Choroid plexus epithelial cell (primary cell): ENCODE measurements at regions not wholly inside any gene's neighbourhood (a gene's known extent, or its start where the extent isn't known, plus 50 kb on each side); places are given as distances from the start of the nearest gene placed in this dataset.

ENCODE experiments used
- DNase-seq: peaks from one replicate; pipeline ENCODE4 v3.0.0-alpha.2; 2010; ENCODE audit warnings: low read depth
- H3K4me3 ChIP-seq: 2 replicates; pipeline ENCODE4 v1.5.1; 2011; ENCODE audit warnings: low read depth, mild to moderate bottlenecking, control low read depth, low read length, moderate library complexity
- CTCF ChIP-seq: conservative IDR thresholded peaks from 2 replicates; pipeline ENCODE4 v1.5.1; 2011; ENCODE audit warnings: low read depth, mild to moderate bottlenecking, control low read depth, inconsistent platforms, low read length, moderate library complexity

GRCh38 chr5:154535535-154535934 lies 57.5 kb upstream of the HAND1 start:
- no peak for TF ChIP-seq CTCF
- no peak for DNase-seq
- H3K4me3 ChIP-seq, result no peak overlapping the region

- TF ChIP-seq CTCF, result no peak
- DNase-seq, result no peak
- no peak overlapping the region for H3K4me3 ChIP-seq
These were observed 56.5 kb upstream of the HAND1 start for GRCh38 chr5:154534457-154535050.

GRCh38 chr5:154529282-154529681 lies 51.3 kb upstream of the HAND1 start:
- no peak for DNase-seq
- TF ChIP-seq CTCF, result no peak

GRCh38 chr5:154528005-154528594 lies 50.1 kb upstream of the HAND1 start:
- TF ChIP-seq CTCF, result no peak
- DNase-seq, result no peak
- H3K4me3 ChIP-seq, result no peak overlapping the region

More at GRCh38 chr5:154529282-154529681, 51.3 kb upstream of the HAND1 start:
- H3K4me3 ChIP-seq, result no peak overlapping the region
